Hematopoietic multipotent progenitor cell (in vitro differentiated cells): ENCODE measurements at regions not wholly inside any gene's neighbourhood (a gene's known extent, or its start where the extent isn't known, plus 50 kb on each side); places are given as distances from the start of the nearest gene placed in this dataset.

Experiments used
- DNase-seq, 3 donors: peaks; one replicate each; pipeline ENCODE4 v3.0.0-alpha.2; 2011 to 2015; ENCODE audit warnings: low read depth in 2 of 3, low spot score in 2 of 3

DNA sequence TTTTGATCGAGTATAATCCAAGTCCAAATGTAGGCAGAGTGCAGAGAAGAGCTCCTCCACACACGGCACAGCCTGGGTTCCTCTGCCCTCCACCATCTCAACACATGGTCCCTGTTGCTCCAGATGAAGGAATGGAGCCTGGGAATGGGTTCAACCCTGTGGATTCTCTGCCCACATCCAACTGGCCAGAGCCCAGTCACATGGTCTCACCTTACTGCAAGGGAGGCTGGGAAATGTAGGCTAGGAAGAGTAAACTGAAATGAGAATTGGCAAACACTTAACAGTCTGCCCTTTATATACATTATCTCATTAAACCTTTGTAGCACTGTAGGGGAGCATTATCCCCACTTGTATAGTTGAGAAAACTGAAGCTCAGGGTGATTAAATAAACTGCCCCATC lies 60.1 kb upstream of the RAB4A start:
- no peak for DNase-seq

GRCh38 chr1:229213797-229214196 lies 57.1 kb upstream of the RAB4A start:
- no peak for DNase-seq

- no peak for DNase-seq
Measured at GRCh38 chr1:229217716-229218115, 53.2 kb upstream of the RAB4A start.

- DNase-seq: no peak
Measured at GRCh38 chr1:229218612-229219025, 52.3 kb upstream of the RAB4A start.

- no peak for DNase-seq
Measured at GRCh38 chr1:229220163-229220846, 50.6 kb upstream of the RAB4A start.

- peak in 1 of 3 donors; percentile 10 for DNase-seq
Measured at GRCh38 chr1:229221106-229222019, 49.5 kb upstream of the RAB4A start.
